Transverse colon (tissue), 4 donors: ENCODE measurements at regions not wholly inside any gene's neighbourhood (a gene's known extent, or its start where the extent isn't known, plus 50 kb on each side); places are given as distances from the start of the nearest gene placed in this dataset.
"Not testable (repeated sequence)": the region's sequence is repeated elsewhere in the genome, so short reads cannot be mapped to it uniquely, and the experiment has no call there.

Experiments used
- DNase-seq: peaks from one replicate; pipeline ENCODE4 v3.0.0-alpha.2; 2019
- H3K27ac ChIP-seq, 4 donors: fragments of 200-600 bp; sonication (generic); 2 replicates each; pipeline ENCODE4 v1.5.1; 2016 to 2018; ENCODE audit warnings: inconsistent platforms in 4 of 4
- H3K27me3 ChIP-seq: fragments of 200-600 bp; sonication (generic); 2 replicates; pipeline ENCODE4 v1.5.1; 2017; ENCODE audit warnings: inconsistent platforms
- H3K36me3 ChIP-seq, 4 donors: fragments of 200-600 bp; sonication (generic); 2 replicates each; pipeline ENCODE4 v1.5.1; 2017 to 2019; ENCODE audit warnings: inconsistent platforms in 4 of 4
- H3K4me1 ChIP-seq, 4 donors: fragments of 200-600 bp; sonication (generic); 2 replicates each; pipeline ENCODE4 v1.5.1; 2017 to 2020; ENCODE audit warnings: inconsistent platforms in 4 of 4
- H3K4me3 ChIP-seq, 4 donors: fragments of 200-600 bp; sonication (generic); 1 replicate in 1 of 4; 2 replicates in 3 of 4; pipeline versions ENCODE4 v1.5.1 to v1.6.1; 2017 to 2019; ENCODE audit warnings: inconsistent platforms in 4 of 4
- H3K9me3 ChIP-seq, 2 donors: fragments of 200-600 bp; sonication (generic); 2 replicates each; pipeline ENCODE4 v1.5.1; 2017 to 2019; ENCODE audit warnings: inconsistent platforms in 2 of 2
- CTCF ChIP-seq, 5 experiments: fragments of 200-600 bp in 3 of 5; fragments of 450-650 bp in 2 of 5; sonication (generic) in 3 of 5; IDR thresholded peaks; 1 replicate in 2 of 5; 2 replicates in 3 of 5; pipeline ENCODE4 v1.5.1; 2016 to 2017; ENCODE audit warnings: antibody characterized with exemption in 5 of 5, inconsistent platforms in 3 of 5, mild to moderate bottlenecking in 2 of 5, moderate library complexity in 1 of 5
- EP300 ChIP-seq: sonication (generic); formaldehyde crosslinking; IDR thresholded peaks from one replicate; pipeline ENCODE4 v1.6.1; 2017; ENCODE audit warnings: antibody characterized with exemption, low read depth
- POLR2A ChIP-seq: fragments of 450-650 bp; IDR thresholded peaks from one replicate; pipeline ENCODE4 v1.6.1; 2016; ENCODE audit warnings: antibody characterized with exemption, mild to moderate bottlenecking, moderate library complexity
- POLR2AphosphoS5 ChIP-seq, 3 donors: sonication (generic); formaldehyde crosslinking; IDR thresholded peaks; one replicate each; pipeline ENCODE4 v1.6.1; 2016; ENCODE audit warnings: antibody characterized with exemption in 3 of 3
- WGBS, 2 donors: methylation state at CpG; one replicate each; pipeline ENCODE4 v1.1.5; 2018; ENCODE audit warnings: low coverage in 1 of 2; 5-methylcytosine and 5-hydroxymethylcytosine counted together
- in situ Hi-C, 4 donors: fragments of 200-750 bp; cut with MboI; loops; one replicate each; pipeline versions ENCODE4 v1.15.0 to v1.15.1; 2017; ENCODE audit warnings: low sequenced_read_pairs in 3 of 4, low pct_ligation_motif_present in 1 of 4, low pct_unique_long_range_greater_than_20kb in 1 of 4
- intact Hi-C: fragments of 100-400 bp; cut with DNase I; formaldehyde crosslinking; loops from one replicate; pipeline ENCODE4 v1.15.1; 2023; ENCODE audit warnings: low total_unique reads

DNA sequence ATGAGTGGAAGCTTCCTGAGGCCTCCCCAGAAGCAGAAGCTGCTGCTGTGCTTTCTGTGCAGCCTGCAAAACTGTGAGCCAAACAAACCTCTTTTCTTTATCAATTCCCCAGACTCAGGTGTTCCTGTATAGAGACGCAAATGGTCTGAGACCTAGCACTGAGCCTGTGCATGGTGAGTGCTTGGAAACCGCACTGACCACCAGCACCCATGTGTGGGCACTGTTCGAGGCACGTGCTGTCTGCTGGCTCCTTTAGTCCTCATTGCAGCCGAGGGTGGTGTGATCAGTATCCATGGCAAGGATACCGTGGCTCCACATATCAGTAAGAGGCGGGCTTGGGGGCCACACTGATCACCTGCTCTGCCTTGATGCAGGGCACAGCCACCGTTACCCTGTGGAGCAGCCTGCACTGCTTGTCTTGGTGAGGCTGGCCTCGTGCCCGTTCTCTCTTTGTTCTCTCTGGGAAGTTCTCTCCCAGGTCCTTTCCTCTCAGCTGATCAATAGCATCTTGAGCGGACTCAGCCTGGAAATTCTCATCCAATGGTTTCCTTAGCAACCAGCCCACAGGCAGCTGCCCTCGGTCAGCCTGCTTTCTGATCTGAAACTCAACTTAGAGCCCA, 101.0 kb downstream of the PLXNA1 start:
- Histone ChIP-seq H3K9me3 (no peaks in the 10 kb centered on the region), H3K4me3 (no peak overlapping the region), H3K27ac (no peak overlapping the region), H3K36me3 (no peaks in the 10 kb centered on the region), H3K27me3 (no peaks in the 10 kb centered on the region), H3K4me1 (no peaks in the 10 kb centered on the region)
- in situ Hi-C loops (no loop called here), intact Hi-C loops (no loop called here)
- DNase-seq: no peak
- TF ChIP-seq POLR2AphosphoS5 (IDR thresholded peaks at IDR 0.05): no peak
- WGBS, 2 donors: 68 to 69% methylated on average over 4 to 12 of the region's 12 CpGs

DNA sequence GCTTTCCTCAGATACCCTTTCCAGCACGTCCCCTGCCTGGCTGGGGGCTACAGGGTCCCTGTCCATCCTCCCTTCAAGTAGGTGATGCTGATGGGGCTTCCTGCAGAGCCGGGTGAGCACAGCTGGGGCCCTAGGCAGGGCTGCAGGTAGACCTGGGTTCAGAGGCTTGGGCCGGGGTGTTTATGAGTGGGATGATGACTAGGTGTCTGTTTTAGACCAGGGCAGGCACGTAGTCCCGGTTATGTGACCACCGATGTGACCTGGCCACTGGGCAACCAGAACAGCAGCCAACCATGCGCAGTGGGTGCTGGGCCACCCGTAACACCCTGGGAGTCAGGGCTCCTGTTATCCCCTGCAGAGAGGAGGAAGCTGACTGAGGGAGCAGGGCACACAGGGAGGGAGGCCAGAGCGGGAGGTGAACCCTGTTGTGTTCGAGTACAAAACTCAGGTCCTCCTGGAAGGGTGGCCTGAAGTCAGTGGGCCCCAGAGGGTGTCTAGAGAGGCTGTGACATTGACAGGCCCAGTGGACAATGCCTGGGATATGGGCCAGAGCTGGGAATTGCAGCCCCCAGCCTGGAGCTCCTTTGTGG, 101.6 kb downstream of the PLXNA1 start:
- H3K27ac ChIP-seq: no peak overlapping the region
- no peak for DNase-seq
- no peaks in the 10 kb centered on the region for H3K4me1 ChIP-seq
- H3K9me3 ChIP-seq: no peaks in the 10 kb centered on the region
- H3K36me3 ChIP-seq: no peaks in the 10 kb centered on the region
- H3K27me3 ChIP-seq: no peaks in the 10 kb centered on the region
- no peak for TF ChIP-seq CTCF (IDR thresholded peaks at IDR 0.05)
- TF ChIP-seq POLR2A: no peak
- no peak for TF ChIP-seq EP300
- no peak for TF ChIP-seq POLR2AphosphoS5 (IDR thresholded peaks at IDR 0.05)
- intact Hi-C loops: no loop called here
- 70 to 71% methylated on average over 2 to 10 of the region's 10 CpGs for WGBS, 2 donors
- in situ Hi-C loops: no loop called here
- no peak overlapping the region for H3K4me3 ChIP-seq

DNA sequence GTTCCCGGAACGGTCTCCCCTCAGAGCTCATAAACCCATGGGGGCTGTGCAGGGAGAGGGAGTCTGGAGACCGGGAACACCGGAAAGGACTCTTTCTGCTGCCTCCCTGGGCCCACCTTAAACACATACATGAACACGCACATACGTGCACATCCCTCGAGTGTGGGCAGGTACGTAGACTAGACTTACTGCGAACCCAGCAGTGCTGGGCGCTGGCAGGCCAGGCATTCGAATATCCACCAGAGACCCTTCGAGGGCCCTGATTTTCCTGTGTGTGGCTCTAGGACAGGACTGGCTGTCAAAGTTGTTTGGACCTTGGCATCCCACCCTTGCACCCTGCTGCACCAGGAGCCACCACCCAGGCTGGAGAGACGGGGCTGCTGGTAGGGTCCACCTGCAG, 102.7 kb downstream of the PLXNA1 start:
- Histone ChIP-seq H3K36me3 (no peaks in the 10 kb centered on the region), H3K27ac (no peak overlapping the region)
- no peak for DNase-seq

GRCh38 chr3:127086591-127086990, 103.7 kb downstream of the PLXNA1 start:
- H3K9me3 ChIP-seq, H3K36me3 ChIP-seq, H3K27me3 ChIP-seq, in situ Hi-C loops, H3K27ac ChIP-seq, H3K4me1 ChIP-seq, H3K4me3 ChIP-seq, DNase-seq, intact Hi-C loops: not testable (repeated sequence)
- WGBS, 2 donors: 86 to 92% methylated on average over 7 to 13 of the region's 13 CpGs

More for the DNA sequence above, 102.7 kb downstream of the PLXNA1 start:
- intact Hi-C loops (no loop called here), in situ Hi-C loops (no loop called here)
- Histone ChIP-seq H3K4me1 (no peaks in the 10 kb centered on the region), H3K9me3 (no peaks in the 10 kb centered on the region), H3K4me3 (no peak overlapping the region), H3K27me3 (no peaks in the 10 kb centered on the region)
- TF ChIP-seq POLR2AphosphoS5 (IDR thresholded peaks at IDR 0.05): no peak
- no peak for TF ChIP-seq EP300
- no peak for TF ChIP-seq POLR2A
- TF ChIP-seq CTCF (IDR thresholded peaks at IDR 0.05): no peak
- 91% methylated on average over 13 of the region's 13 CpGs; no CpG with 5 or more reads in 1 of the 2 donors for WGBS, 2 donors

GRCh38 chr3:127087441-127087840, 104.5 kb downstream of the PLXNA1 start:
- in situ Hi-C loops (no loop called here), intact Hi-C loops (no loop called here)
- DNase-seq: no peak
- Histone ChIP-seq H3K36me3 (no peaks in the 10 kb centered on the region), H3K9me3 (no peaks in the 10 kb centered on the region), H3K4me3 (no peak overlapping the region), H3K27ac (no peak overlapping the region), H3K27me3 (no peaks in the 10 kb centered on the region), H3K4me1 (no peaks in the 10 kb centered on the region)
- TF ChIP-seq EP300 (no peak), POLR2A (no peak), POLR2AphosphoS5 (IDR thresholded peaks at IDR 0.05) (no peak)
- WGBS, 2 donors: 85 to 100% methylated on average over 2 to 9 of the region's 9 CpGs
